Heart left ventricle (tissue), 13 donors: ENCODE measurements at regions not wholly inside any gene's neighbourhood (a gene's known extent, or its start where the extent isn't known, plus 50 kb on each side); places are given as distances from the start of the nearest gene placed in this dataset.

ENCODE experiments used
- CTCF ChIP-seq, 12 donors: fragments of 200-600 bp; sonication (generic) in 4 of 12; IDR thresholded peaks; one replicate each; pipeline versions ENCODE4 v1.5.0 to v1.8.0; 2018 to 2022; ENCODE audit warnings: antibody characterized with exemption in 12 of 12, mild to moderate bottlenecking in 5 of 12
- POLR2A ChIP-seq, 2 donors: fragments of 450-650 bp; IDR thresholded peaks; one replicate each; pipeline ENCODE4 v1.6.1; 2017; ENCODE audit warnings: antibody characterized with exemption in 2 of 2, mild to moderate bottlenecking in 2 of 2, moderate library complexity in 2 of 2
- donor health status: ischemic (EF 13 %, LVEDD 7.1; RV severe dilation, severe dysfunction).
- donor health status: DM: no; HTN: yes; CAD: no.
- donor health status: DM: no; HTN: no; CAD: no.
- donor health status: ischemic (EF 25% LVEDD 6.9; RV normal size, moderate dysfunction).
- donor health status: ischemic (EF 25% LVEDD 5.7; RV mildly dilated, moderate dysfunction).
- donor health status: ischemic (EF 35%, LVEDD 5.7; RV mildly dilated, moderate dysfunction).
- donor health status: nonischemic (EF 11% LVEDD 7.7; RV severe dilation, severe dysfunction).
- donor health status: DM: yes; HTN: yes; CAD: no.
- donor health status: PGD.
- donor health status: ischemic (EF 29% LVEDD 5.4; RV normal size, mild dysfunction).
- donor health status: nonischemic (EF 23%, LVEDD 6.1; RV moderate dilation, normal function).

- TF ChIP-seq POLR2A (IDR thresholded peaks at IDR 0.05): no peak
- no peak for TF ChIP-seq CTCF (IDR thresholded peaks at IDR 0.05)
Measured at GRCh38 chr4:151553874-151554273, 144.9 kb downstream of the FHIP1A start.
